Body of pancreas (tissue), 4 donors: ENCODE measurements at regions not wholly inside any gene's neighbourhood (a gene's known extent, or its start where the extent isn't known, plus 50 kb on each side); places are given as distances from the start of the nearest gene placed in this dataset.

Source experiments
- POLR2A ChIP-seq, 3 donors: fragments of 450-650 bp; IDR thresholded peaks; one replicate each; pipeline ENCODE4 v1.6.1; 2016; ENCODE audit warnings: antibody characterized with exemption in 3 of 3, mild to moderate bottlenecking in 2 of 3
- TF ChIP-seq, protein P1 (sequence below), 7 experiments: fragments of 450-650 bp in 4 of 7; fragments of 200-600 bp in 3 of 7; sonication (generic) in 3 of 7; IDR thresholded peaks; one replicate each; pipeline ENCODE4 v1.5.1; 2016 to 2019; ENCODE audit warnings: antibody characterized with exemption in 7 of 7

- TF ChIP-seq POLR2A (IDR thresholded peaks at IDR 0.05), result no peak
- TF ChIP-seq, protein P1, sequence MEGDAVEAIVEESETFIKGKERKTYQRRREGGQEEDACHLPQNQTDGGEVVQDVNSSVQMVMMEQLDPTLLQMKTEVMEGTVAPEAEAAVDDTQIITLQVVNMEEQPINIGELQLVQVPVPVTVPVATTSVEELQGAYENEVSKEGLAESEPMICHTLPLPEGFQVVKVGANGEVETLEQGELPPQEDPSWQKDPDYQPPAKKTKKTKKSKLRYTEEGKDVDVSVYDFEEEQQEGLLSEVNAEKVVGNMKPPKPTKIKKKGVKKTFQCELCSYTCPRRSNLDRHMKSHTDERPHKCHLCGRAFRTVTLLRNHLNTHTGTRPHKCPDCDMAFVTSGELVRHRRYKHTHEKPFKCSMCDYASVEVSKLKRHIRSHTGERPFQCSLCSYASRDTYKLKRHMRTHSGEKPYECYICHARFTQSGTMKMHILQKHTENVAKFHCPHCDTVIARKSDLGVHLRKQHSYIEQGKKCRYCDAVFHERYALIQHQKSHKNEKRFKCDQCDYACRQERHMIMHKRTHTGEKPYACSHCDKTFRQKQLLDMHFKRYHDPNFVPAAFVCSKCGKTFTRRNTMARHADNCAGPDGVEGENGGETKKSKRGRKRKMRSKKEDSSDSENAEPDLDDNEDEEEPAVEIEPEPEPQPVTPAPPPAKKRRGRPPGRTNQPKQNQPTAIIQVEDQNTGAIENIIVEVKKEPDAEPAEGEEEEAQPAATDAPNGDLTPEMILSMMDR (IDR thresholded peaks at IDR 0.05), result no peak
Observed at GRCh38 chr2:105690566-105690965, 54.1 kb upstream of the NCK2 start.
